ENCODE measurements at regions not wholly inside any gene's neighbourhood (a gene's known extent, or its start where the extent isn't known, plus 50 kb on each side); places are given as distances from the start of the nearest gene placed in this dataset.
"Not testable (repeated sequence)": the region's sequence is repeated elsewhere in the genome, so short reads cannot be mapped to it uniquely, and the experiment has no call there.

DNA sequence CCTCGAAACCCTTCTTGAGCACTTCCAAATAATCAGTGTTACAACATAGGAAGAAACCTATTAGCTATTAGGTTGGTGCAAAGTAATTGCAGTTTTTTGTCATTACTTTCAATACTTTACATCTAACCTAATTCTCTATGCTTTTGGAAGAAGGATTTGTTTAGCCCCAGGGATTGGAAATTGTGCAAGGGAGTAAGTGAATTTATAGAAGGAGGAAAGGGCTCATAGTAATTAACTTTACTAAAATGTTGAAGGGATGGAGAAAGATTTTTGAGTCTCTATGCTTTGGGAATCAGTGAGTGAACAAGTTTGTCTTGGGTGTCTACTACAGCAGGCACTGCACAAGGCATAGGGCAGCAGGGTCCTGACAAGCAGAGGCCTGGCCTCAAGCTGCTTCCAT is 261.1 kb downstream of the EN1 start:
- no peaks in the 10 kb centered on the region for H3K27me3 ChIP-seq (ENCODE audit: control insufficient read depth in 3 of 3, insufficient read depth in 3 of 3, low read length in 3 of 3)
- no peak overlapping the region for H3K9ac ChIP-seq (ENCODE audit: low read depth in 1 of 3, low read length in 3 of 3)
- H3K9me3 ChIP-seq (ENCODE audit: control insufficient read depth in 3 of 3, low read length in 3 of 3) = no peaks in the 10 kb centered on the region

DNA sequence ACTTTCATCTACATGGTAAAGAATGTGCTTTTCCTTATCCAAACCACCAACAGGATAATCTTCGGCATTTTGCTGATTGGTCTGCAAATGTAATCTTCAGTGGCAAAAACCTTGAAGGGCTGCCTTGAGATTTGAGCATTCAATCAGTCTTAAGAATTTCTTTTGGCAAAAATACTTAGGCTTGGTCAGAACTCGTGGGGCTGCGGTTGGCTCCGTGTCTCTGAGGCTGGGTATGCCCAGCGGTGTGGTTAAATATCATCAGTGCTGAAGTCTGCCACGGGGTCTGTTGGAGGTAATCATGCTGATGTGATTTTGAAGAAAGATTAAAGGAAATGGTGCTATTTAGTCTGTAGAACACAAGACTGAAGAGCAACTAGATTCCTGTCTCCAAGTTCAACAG is 262.6 kb downstream of the EN1 start:
- H3K4me3 ChIP-seq (ENCODE audit: low read length in 3 of 3) = no peak overlapping the region
- no peaks in the 10 kb centered on the region for H3K36me3 ChIP-seq (ENCODE audit: control insufficient read depth in 3 of 3, insufficient read depth in 3 of 3, low read length in 3 of 3)
- H3K9me3 ChIP-seq (ENCODE audit: control insufficient read depth in 3 of 3, low read length in 3 of 3) = no peaks in the 10 kb centered on the region
- H3K4me1 ChIP-seq (ENCODE audit: control insufficient read depth in 3 of 3, insufficient read depth in 3 of 3, low read length in 3 of 3) = peaks cover 0 to 16% (median 5%) of the 10 kb centered on the region in 3 donors
- no peaks in the 10 kb centered on the region for H3K27me3 ChIP-seq (ENCODE audit: control insufficient read depth in 3 of 3, insufficient read depth in 3 of 3, low read length in 3 of 3)
- no peak overlapping the region for H3K9ac ChIP-seq (ENCODE audit: low read depth in 1 of 3, low read length in 3 of 3)
- H3K27ac ChIP-seq (ENCODE audit: low read depth, low read length) = no peak overlapping the region

More for the DNA sequence above, 261.1 kb downstream of the EN1 start:
- Histone ChIP-seq H3K36me3 (ENCODE audit: control insufficient read depth in 3 of 3, insufficient read depth in 3 of 3, low read length in 3 of 3) (no peaks in the 10 kb centered on the region), H3K4me3 (ENCODE audit: low read length in 3 of 3) (no peak overlapping the region), H3K4me1 (ENCODE audit: control insufficient read depth in 3 of 3, insufficient read depth in 3 of 3, low read length in 3 of 3) (peaks cover 0 to 10% (median 5%) of the 10 kb centered on the region in 3 donors), H3K27ac (ENCODE audit: low read depth, low read length) (no peak overlapping the region)

DNA sequence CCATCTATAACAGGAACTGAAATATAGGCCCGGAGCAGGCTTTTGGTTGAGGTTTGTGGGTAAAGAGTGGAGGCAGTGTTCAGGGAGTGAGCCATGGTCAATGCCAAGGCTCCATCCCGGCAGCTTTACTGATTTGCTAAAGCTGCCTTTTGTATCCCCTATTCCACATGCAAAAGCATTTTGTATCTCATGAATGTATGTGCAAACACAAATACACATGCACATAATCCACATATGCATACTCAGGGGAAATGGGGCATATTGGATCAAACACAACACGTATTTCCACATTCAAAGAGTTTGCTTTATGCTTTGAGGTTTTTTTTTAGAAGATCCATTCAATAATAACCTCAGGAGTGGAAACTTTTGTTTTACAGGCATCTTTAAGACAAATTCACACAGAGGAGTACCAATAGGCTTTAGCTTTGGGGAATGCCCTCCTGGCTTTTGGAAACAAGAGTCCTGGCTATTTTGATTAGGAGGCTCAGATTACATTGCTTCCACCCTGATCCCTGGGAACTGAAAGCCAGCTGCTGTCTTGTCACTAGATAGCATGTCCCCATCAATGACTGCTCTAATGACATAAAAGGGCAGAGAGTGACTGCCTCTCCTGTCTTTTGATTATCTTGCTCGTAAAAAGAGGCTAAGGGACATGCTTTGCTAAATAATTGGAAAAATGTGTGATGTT is 263.2 kb downstream of the EN1 start:
- Histone ChIP-seq H3K36me3 (ENCODE audit: control insufficient read depth in 3 of 3, insufficient read depth in 3 of 3, low read length in 3 of 3) (no peaks in the 10 kb centered on the region), H3K27me3 (ENCODE audit: control insufficient read depth in 3 of 3, insufficient read depth in 3 of 3, low read length in 3 of 3) (no peaks in the 10 kb centered on the region), H3K9ac (ENCODE audit: low read depth in 1 of 3, low read length in 3 of 3) (no peak overlapping the region), H3K27ac (ENCODE audit: low read depth, low read length) (no peak overlapping the region), H3K9me3 (ENCODE audit: control insufficient read depth in 3 of 3, low read length in 3 of 3) (no peaks in the 10 kb centered on the region), H3K4me3 (ENCODE audit: low read length in 3 of 3) (no peak overlapping the region), H3K4me1 (ENCODE audit: control insufficient read depth in 3 of 3, insufficient read depth in 3 of 3, low read length in 3 of 3) (peaks cover 0 to 16% (median 5%) of the 10 kb centered on the region in 3 donors)

DNA sequence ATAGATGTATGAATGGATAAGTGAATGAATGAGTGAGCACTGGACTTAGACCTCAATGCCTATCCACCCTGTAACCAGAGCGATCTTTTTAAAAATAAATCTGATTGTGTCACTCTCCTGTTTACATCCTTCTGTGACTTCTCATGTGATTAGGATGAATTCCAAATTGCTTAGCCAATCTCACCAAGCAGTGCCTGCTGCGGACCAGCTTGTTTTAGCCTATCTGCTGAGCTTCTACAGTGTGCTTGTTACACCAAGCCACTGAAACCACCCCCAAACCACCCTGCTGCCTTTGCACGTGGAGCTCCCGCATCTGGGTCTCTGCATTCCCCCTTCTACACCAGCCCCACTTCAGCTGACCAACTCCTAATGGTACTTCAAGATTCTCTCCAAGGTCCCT is 265.4 kb downstream of the EN1 start:
- H3K27ac ChIP-seq (ENCODE audit: low read depth, low read length) = no peak overlapping the region

DNA sequence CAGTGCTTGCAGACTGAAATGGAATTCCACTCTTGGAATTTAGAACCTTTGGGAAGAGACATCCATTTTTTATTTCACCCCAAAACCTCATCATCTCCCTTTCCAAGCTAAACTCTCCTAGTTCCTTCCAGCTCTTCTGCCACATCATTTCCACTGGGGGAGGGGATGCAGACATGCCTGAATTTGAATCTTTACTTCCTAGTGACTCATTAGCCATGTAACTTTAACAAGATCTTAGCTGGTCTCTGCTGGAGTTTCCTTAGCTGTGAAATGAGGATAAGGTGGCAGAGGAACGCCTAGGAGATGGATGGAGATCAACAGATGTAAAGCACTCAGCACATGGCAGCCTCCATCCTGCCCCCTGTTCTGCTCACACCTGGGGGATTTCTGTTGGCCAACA is 266.8 kb downstream of the EN1 start:
- H3K36me3 ChIP-seq (ENCODE audit: control insufficient read depth in 3 of 3, insufficient read depth in 3 of 3, low read length in 3 of 3) = no peaks in the 10 kb centered on the region
- H3K9me3 ChIP-seq (ENCODE audit: control insufficient read depth in 3 of 3, low read length in 3 of 3) = no peaks in the 10 kb centered on the region
- H3K4me3 ChIP-seq (ENCODE audit: low read length in 3 of 3) = no peak overlapping the region
- no peak overlapping the region for H3K27ac ChIP-seq (ENCODE audit: low read depth, low read length)
- no peak overlapping the region for H3K9ac ChIP-seq (ENCODE audit: low read depth in 1 of 3, low read length in 3 of 3)
- no peaks in the 10 kb centered on the region for H3K27me3 ChIP-seq (ENCODE audit: control insufficient read depth in 3 of 3, insufficient read depth in 3 of 3, low read length in 3 of 3)
- H3K4me1 ChIP-seq (ENCODE audit: control insufficient read depth in 3 of 3, insufficient read depth in 3 of 3, low read length in 3 of 3) = peaks cover 0 to 16% (median 5%) of the 10 kb centered on the region in 3 donors

More for the DNA sequence above, 265.4 kb downstream of the EN1 start:
- Histone ChIP-seq H3K9ac (ENCODE audit: low read depth in 1 of 3, low read length in 3 of 3) (no peak overlapping the region), H3K36me3 (ENCODE audit: control insufficient read depth in 3 of 3, insufficient read depth in 3 of 3, low read length in 3 of 3) (no peaks in the 10 kb centered on the region), H3K27me3 (ENCODE audit: control insufficient read depth in 3 of 3, insufficient read depth in 3 of 3, low read length in 3 of 3) (no peaks in the 10 kb centered on the region), H3K4me3 (ENCODE audit: low read length in 3 of 3) (no peak overlapping the region), H3K4me1 (ENCODE audit: control insufficient read depth in 3 of 3, insufficient read depth in 3 of 3, low read length in 3 of 3) (peaks cover 0 to 16% (median 5%) of the 10 kb centered on the region in 3 donors), H3K9me3 (ENCODE audit: control insufficient read depth in 3 of 3, low read length in 3 of 3) (no peaks in the 10 kb centered on the region)

DNA sequence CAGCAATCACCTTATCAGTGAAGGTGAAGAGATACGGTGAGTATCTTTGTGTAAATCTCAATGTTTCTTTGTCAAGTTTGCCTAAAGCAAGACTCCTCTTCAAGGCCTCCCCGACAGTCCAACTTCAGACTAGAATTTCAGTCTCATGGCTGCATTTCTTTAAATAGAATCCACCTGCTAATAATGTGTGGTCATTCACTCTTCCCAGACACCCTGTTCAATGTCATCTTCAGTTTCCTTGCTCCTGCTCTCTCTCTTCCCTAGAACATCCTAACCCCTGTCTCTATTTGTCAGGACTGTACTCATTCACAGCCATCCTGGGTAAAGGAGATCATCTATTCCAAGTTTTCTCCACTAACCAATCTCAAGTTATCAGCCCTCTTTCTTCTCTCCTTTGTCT is 267.3 kb downstream of the EN1 start:
- Histone ChIP-seq H3K36me3 (ENCODE audit: control insufficient read depth in 3 of 3, insufficient read depth in 3 of 3, low read length in 3 of 3) (no peaks in the 10 kb centered on the region), H3K9me3 (ENCODE audit: control insufficient read depth in 3 of 3, low read length in 3 of 3) (no peaks in the 10 kb centered on the region), H3K4me1 (ENCODE audit: control insufficient read depth in 3 of 3, insufficient read depth in 3 of 3, low read length in 3 of 3) (peaks cover 0 to 16% (median 5%) of the 10 kb centered on the region in 3 donors), H3K27me3 (ENCODE audit: control insufficient read depth in 3 of 3, insufficient read depth in 3 of 3, low read length in 3 of 3) (no peaks in the 10 kb centered on the region), H3K27ac (ENCODE audit: low read depth, low read length) (no peak overlapping the region), H3K4me3 (ENCODE audit: low read length in 3 of 3) (no peak overlapping the region), H3K9ac (ENCODE audit: low read depth in 1 of 3, low read length in 3 of 3) (no peak overlapping the region)

DNA sequence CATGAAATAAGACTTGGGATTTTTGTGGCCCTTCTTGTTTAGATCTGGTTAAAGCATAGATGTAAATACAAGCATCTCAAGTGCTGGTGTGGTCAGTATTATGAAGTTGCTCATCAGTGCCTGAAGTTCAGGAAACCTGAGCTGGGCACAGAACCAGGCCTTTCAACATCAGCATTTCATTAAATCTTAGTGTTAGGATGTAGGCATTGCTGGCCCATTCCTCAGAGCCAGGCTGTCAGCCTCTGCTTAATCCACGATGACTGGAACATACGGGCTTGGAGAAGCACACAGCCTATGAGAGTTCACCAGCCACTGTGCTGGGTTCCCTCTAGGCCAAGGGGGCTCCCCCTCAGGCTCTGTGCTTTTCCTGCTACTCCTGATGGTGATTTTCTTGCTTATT is 270.2 kb downstream of the EN1 start:
- no peaks in the 10 kb centered on the region for H3K9me3 ChIP-seq (ENCODE audit: control insufficient read depth in 3 of 3, low read length in 3 of 3)
- no peak overlapping the region for H3K9ac ChIP-seq (ENCODE audit: low read depth in 1 of 3, low read length in 3 of 3)
- H3K36me3 ChIP-seq (ENCODE audit: control insufficient read depth in 3 of 3, insufficient read depth in 3 of 3, low read length in 3 of 3) = no peaks in the 10 kb centered on the region
- no peak overlapping the region for H3K27ac ChIP-seq (ENCODE audit: low read depth, low read length)
- peaks cover 0 to 14% (median under 1%) of the 10 kb centered on the region in 3 donors for H3K4me1 ChIP-seq (ENCODE audit: control insufficient read depth in 3 of 3, insufficient read depth in 3 of 3, low read length in 3 of 3)
- H3K4me3 ChIP-seq (ENCODE audit: low read length in 3 of 3) = no peak overlapping the region
- H3K27me3 ChIP-seq (ENCODE audit: control insufficient read depth in 3 of 3, insufficient read depth in 3 of 3, low read length in 3 of 3) = peaks cover 0 to 9% (median 3%) of the 10 kb centered on the region in 3 donors

DNA sequence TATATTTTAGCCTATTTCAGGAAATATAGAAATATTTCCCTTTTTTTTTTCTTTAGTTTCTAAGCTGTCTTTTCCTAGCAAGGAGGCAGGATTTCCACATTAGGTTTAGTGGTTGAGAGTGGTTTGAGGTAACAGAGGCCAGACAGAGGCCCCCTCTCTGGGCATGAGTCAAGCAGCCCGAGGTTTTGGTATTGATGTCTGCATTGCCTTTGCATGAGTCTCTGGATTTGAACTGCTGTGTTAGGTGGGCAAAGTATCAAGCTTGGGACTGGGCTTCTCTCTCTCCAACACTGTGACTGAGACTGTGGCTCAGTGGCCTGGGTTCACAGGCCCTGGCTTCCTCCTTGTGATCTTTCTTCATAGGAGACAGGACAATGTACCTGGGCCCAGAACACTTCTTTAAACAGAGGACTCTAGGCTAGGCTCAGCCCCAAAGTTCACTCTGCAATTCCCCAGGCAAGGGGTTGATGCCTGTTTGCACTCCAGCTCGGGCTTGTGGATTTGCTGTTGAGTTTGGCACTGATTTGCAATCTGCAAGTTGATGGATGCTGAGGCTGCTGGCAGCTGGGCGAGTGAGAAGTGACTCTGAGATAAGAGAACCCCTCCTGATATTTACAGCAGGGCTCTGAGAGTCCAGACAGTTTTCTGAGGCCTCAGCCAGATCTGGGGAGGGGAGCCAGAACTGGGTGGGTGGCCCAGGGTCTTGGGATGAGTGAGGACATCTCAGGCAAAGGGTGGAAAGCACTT is 271.2 kb downstream of the EN1 start:
- Histone ChIP-seq H3K9ac (ENCODE audit: low read depth in 1 of 3, low read length in 3 of 3) (no peak overlapping the region), H3K36me3 (ENCODE audit: control insufficient read depth in 3 of 3, insufficient read depth in 3 of 3, low read length in 3 of 3) (no peaks in the 10 kb centered on the region), H3K4me3 (ENCODE audit: low read length in 3 of 3) (no peak overlapping the region), H3K4me1 (ENCODE audit: control insufficient read depth in 3 of 3, insufficient read depth in 3 of 3, low read length in 3 of 3) (peaks cover 0 to 6% (median 0%) of the 10 kb centered on the region in 3 donors), H3K27me3 (ENCODE audit: control insufficient read depth in 3 of 3, insufficient read depth in 3 of 3, low read length in 3 of 3) (peaks cover 0 to 9% (median 3%) of the 10 kb centered on the region in 3 donors), H3K9me3 (ENCODE audit: control insufficient read depth in 3 of 3, low read length in 3 of 3) (no peaks in the 10 kb centered on the region), H3K27ac (ENCODE audit: low read depth, low read length) (no peak overlapping the region)

DNA sequence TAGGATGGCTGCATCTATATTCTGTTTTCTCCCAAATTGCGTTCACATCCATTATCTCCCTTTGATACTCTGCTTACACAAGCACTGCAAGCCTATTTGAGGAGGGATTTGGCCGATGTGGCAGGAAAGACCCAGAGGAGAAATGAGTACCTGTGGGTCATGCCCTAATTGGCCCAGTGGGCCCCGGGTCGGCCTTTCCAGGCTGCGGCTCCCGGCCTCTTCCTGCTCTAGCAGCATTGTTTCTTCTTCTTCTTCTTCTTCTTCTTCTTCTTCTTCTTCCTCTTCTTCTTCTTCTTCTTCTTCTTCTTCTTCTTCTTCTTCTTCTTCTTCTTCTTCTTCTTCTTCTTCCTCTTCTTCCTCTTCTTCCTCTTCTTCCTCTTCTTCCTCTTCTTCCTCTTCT is 275.1 kb downstream of the EN1 start:
- H3K27me3 ChIP-seq (ENCODE audit: control insufficient read depth in 3 of 3, insufficient read depth in 3 of 3, low read length in 3 of 3); H3K9me3 ChIP-seq (ENCODE audit: control insufficient read depth in 3 of 3, low read length in 3 of 3); H3K4me3 ChIP-seq (ENCODE audit: low read length in 3 of 3); H3K4me1 ChIP-seq (ENCODE audit: control insufficient read depth in 3 of 3, insufficient read depth in 3 of 3, low read length in 3 of 3); H3K36me3 ChIP-seq (ENCODE audit: control insufficient read depth in 3 of 3, insufficient read depth in 3 of 3, low read length in 3 of 3); H3K27ac ChIP-seq (ENCODE audit: low read depth, low read length); H3K9ac ChIP-seq (ENCODE audit: low read depth in 1 of 3, low read length in 3 of 3): not testable (repeated sequence)

DNA sequence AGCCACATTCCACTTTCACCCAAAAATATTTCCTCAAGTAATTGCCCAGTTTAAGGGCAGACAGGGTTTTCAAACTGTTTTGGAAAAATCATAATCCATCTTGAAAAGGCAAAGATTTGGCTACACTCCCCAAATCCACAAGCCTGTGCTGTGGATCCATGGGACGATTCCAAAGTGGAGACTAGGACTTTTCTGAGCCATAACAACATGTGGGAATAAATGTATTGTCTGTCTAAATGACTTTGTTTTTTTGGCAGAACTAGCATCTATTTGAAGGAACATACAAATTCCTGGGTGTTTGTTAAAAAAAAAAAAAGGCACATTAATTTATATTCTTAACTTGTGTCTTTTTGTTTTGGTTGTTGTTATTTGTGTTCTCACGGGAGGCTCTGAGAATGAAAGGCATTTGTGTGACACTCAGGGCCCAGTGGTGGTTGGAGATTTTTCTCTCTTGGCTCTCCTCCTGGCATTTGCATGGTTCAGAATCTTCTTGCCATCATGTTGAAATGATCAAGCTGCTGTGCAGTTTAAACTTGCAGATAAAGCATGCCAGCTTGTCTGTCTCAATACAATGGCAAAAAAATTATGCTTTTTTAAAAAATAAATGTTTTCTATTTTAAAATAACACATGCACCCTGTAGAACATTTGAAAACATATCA is 277.4 kb downstream of the EN1 start:
- no peak overlapping the region for H3K27ac ChIP-seq (ENCODE audit: low read depth, low read length)
- peaks cover 0 to 9% (median 3%) of the 10 kb centered on the region in 3 donors for H3K27me3 ChIP-seq (ENCODE audit: control insufficient read depth in 3 of 3, insufficient read depth in 3 of 3, low read length in 3 of 3)
- no peak overlapping the region for H3K4me3 ChIP-seq (ENCODE audit: low read length in 3 of 3)
- no peaks in the 10 kb centered on the region for H3K36me3 ChIP-seq (ENCODE audit: control insufficient read depth in 3 of 3, insufficient read depth in 3 of 3, low read length in 3 of 3)
- no peaks in the 10 kb centered on the region for H3K4me1 ChIP-seq (ENCODE audit: control insufficient read depth in 3 of 3, insufficient read depth in 3 of 3, low read length in 3 of 3)
- no peak overlapping the region for H3K9ac ChIP-seq (ENCODE audit: low read depth in 1 of 3, low read length in 3 of 3)
- H3K9me3 ChIP-seq (ENCODE audit: control insufficient read depth in 3 of 3, low read length in 3 of 3) = no peaks in the 10 kb centered on the region

Data from skeletal muscle tissue (tissue), 3 donors.